ENCODE measurements at regions not wholly inside any gene's neighbourhood (a gene's known extent, or its start where the extent isn't known, plus 50 kb on each side); places are given as distances from the start of the nearest gene placed in this dataset.

DNA sequence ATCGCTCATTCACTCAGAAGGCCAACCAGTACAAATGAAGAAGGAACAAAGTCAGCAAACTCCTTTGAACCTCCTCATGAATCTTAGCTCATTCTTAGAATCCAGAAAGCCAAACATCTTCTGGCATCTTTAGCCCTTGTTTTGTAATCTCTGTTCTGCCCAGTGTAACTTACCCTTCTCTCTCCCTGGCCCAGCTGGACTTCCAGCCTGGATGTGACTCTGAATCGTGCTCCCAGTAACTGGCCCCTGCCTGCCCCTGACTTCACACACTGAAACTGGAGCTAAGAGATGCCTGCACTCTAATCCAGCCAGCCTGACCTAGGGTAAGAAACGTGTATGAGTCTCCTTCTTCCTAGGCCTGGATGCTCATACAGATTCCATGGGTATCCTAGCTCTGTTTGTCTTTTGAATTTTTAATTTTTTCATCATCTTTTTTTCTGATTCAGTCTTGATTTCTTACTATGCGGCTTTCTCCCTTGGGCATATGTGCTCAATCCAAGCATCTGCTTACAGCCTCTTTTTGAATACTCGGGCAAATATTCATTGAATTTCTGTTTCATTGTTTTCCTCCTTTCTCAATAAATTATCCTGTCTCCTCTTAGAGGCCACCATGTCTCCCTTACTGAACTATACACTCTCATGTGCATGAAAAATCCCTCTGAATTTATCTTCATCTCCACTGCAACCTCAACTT, 845.6 kb upstream of the AUTS2 start:
- TF ChIP-seq, protein P1, sequence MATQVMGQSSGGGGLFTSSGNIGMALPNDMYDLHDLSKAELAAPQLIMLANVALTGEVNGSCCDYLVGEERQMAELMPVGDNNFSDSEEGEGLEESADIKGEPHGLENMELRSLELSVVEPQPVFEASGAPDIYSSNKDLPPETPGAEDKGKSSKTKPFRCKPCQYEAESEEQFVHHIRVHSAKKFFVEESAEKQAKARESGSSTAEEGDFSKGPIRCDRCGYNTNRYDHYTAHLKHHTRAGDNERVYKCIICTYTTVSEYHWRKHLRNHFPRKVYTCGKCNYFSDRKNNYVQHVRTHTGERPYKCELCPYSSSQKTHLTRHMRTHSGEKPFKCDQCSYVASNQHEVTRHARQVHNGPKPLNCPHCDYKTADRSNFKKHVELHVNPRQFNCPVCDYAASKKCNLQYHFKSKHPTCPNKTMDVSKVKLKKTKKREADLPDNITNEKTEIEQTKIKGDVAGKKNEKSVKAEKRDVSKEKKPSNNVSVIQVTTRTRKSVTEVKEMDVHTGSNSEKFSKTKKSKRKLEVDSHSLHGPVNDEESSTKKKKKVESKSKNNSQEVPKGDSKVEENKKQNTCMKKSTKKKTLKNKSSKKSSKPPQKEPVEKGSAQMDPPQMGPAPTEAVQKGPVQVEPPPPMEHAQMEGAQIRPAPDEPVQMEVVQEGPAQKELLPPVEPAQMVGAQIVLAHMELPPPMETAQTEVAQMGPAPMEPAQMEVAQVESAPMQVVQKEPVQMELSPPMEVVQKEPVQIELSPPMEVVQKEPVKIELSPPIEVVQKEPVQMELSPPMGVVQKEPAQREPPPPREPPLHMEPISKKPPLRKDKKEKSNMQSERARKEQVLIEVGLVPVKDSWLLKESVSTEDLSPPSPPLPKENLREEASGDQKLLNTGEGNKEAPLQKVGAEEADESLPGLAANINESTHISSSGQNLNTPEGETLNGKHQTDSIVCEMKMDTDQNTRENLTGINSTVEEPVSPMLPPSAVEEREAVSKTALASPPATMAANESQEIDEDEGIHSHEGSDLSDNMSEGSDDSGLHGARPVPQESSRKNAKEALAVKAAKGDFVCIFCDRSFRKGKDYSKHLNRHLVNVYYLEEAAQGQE (IDR thresholded peaks at IDR 0.05; ENCODE audit: unreplicated experiment), result no peak
- TF ChIP-seq, protein P2, sequence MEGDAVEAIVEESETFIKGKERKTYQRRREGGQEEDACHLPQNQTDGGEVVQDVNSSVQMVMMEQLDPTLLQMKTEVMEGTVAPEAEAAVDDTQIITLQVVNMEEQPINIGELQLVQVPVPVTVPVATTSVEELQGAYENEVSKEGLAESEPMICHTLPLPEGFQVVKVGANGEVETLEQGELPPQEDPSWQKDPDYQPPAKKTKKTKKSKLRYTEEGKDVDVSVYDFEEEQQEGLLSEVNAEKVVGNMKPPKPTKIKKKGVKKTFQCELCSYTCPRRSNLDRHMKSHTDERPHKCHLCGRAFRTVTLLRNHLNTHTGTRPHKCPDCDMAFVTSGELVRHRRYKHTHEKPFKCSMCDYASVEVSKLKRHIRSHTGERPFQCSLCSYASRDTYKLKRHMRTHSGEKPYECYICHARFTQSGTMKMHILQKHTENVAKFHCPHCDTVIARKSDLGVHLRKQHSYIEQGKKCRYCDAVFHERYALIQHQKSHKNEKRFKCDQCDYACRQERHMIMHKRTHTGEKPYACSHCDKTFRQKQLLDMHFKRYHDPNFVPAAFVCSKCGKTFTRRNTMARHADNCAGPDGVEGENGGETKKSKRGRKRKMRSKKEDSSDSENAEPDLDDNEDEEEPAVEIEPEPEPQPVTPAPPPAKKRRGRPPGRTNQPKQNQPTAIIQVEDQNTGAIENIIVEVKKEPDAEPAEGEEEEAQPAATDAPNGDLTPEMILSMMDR (conservative IDR thresholded peaks at IDR 0.05; ENCODE audit: low read depth in 2 of 2), result no peak
- no peak for TF ChIP-seq EZH2 (IDR thresholded peaks at IDR 0.05; ENCODE audit: low read depth, unreplicated experiment)
- TF ChIP-seq CREB1 (CRISPR knock-in tag; IDR thresholded peaks at IDR 0.05; ENCODE audit: low read depth), result no peak
- TF ChIP-seq NANOG (IDR thresholded peaks at IDR 0.05; ENCODE audit: borderline replicate concordance), result no peak
- no peak for TF ChIP-seq POLR2AphosphoS5 (IDR thresholded peaks at IDR 0.05; ENCODE audit: low read depth)
- TF ChIP-seq, protein P3, sequence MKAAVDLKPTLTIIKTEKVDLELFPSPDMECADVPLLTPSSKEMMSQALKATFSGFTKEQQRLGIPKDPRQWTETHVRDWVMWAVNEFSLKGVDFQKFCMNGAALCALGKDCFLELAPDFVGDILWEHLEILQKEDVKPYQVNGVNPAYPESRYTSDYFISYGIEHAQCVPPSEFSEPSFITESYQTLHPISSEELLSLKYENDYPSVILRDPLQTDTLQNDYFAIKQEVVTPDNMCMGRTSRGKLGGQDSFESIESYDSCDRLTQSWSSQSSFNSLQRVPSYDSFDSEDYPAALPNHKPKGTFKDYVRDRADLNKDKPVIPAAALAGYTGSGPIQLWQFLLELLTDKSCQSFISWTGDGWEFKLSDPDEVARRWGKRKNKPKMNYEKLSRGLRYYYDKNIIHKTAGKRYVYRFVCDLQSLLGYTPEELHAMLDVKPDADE (IDR thresholded peaks at IDR 0.05), result no peak
- TF ChIP-seq JUNB (IDR thresholded peaks at IDR 0.05; ENCODE audit: unreplicated experiment), result no peak
- no peak for TF ChIP-seq EZH2phosphoT487 (IDR thresholded peaks at IDR 0.05; ENCODE audit: unreplicated experiment)
- TF ChIP-seq ZNF331 (CRISPR knock-in tag; IDR thresholded peaks at IDR 0.05; ENCODE audit: low read depth), result no peak
